Neural progenitor cell (in vitro differentiated cells): ENCODE measurements at regions not wholly inside any gene's neighbourhood (a gene's known extent, or its start where the extent isn't known, plus 50 kb on each side); places are given as distances from the start of the nearest gene placed in this dataset.

Experiments
- DNase-seq: peaks from one replicate; pipeline ENCODE4 v3.0.0-alpha.2; 2016; ENCODE audit warnings: low spot score
- H2AFZ ChIP-seq: fragments of 200-600 bp; sonication (generic); replicated peaks from 2 replicates; pipeline ENCODE4 v1.6.1; 2016; ENCODE audit warnings: antibody characterized with exemption
- H3F3A ChIP-seq: fragments of 200-600 bp; sonication (generic); 2 replicates; pipeline ENCODE4 v1.6.1; 2016; ENCODE audit warnings: antibody characterized with exemption, low read depth
- H3K27ac ChIP-seq: fragments of 200-600 bp; sonication (generic); 2 replicates; pipeline ENCODE4 v1.5.1; 2016; ENCODE audit warnings: mild to moderate bottlenecking
- H3K27me3 ChIP-seq: fragments of 200-600 bp; sonication (generic); 2 replicates; pipeline ENCODE4 v1.6.1; 2016; ENCODE audit warnings: mild to moderate bottlenecking, moderate library complexity
- H3K36me3 ChIP-seq: fragments of 200-600 bp; sonication (generic); 2 replicates; pipeline ENCODE4 v1.5.1; 2016
- H3K4me1 ChIP-seq: fragments of 200-600 bp; sonication (generic); 2 replicates; pipeline ENCODE4 v1.6.1; 2016; ENCODE audit warnings: mixed run types
- H3K4me2 ChIP-seq: fragments of 200-600 bp; sonication (generic); 2 replicates; pipeline ENCODE4 v1.6.1; 2016
- H3K4me3 ChIP-seq: fragments of 200-600 bp; sonication (generic); 2 replicates; pipeline ENCODE4 v1.5.1; 2016
- H3K79me2 ChIP-seq: fragments of 200-600 bp; sonication (generic); 2 replicates; pipeline ENCODE4 v1.6.1; 2016; ENCODE audit warnings: low read depth
- H3K9ac ChIP-seq: fragments of 200-600 bp; sonication (generic); 2 replicates; pipeline ENCODE4 v1.6.1; 2016
- H3K9me3 ChIP-seq: fragments of 200-600 bp; sonication (generic); 2 replicates; pipeline ENCODE4 v1.5.1; 2016; ENCODE audit warnings: low read depth
- H4K20me1 ChIP-seq: fragments of 200-600 bp; sonication (generic); 2 replicates; pipeline ENCODE4 v1.6.1; 2016; ENCODE audit warnings: low read depth
- H3K27ac Mint-ChIP-seq: 3 replicates; pipeline ENCODE4 v1.8.0; 2021; ENCODE audit warnings: mixed read lengths
- H3K27me3 Mint-ChIP-seq: 2 replicates; pipeline ENCODE4 v1.8.0; 2022; ENCODE audit warnings: low read depth, mild to moderate bottlenecking, inconsistent platforms, moderate library complexity, mixed read lengths; ENCODE audit not compliant: insufficient read depth
- H3K36me3 Mint-ChIP-seq: 3 replicates; pipeline ENCODE4 v1.8.0; 2021; ENCODE audit warnings: mixed read lengths
- H3K4me1 Mint-ChIP-seq: 3 replicates; pipeline ENCODE4 v1.8.0; 2021; ENCODE audit warnings: mixed read lengths
- H3K4me3 Mint-ChIP-seq: 3 replicates; pipeline ENCODE4 v1.8.0; 2021; ENCODE audit warnings: mild to moderate bottlenecking, moderate library complexity, mixed read lengths
- H3K9me3 Mint-ChIP-seq: 3 replicates; pipeline ENCODE4 v1.8.0; 2020; ENCODE audit warnings: mixed read lengths
- EZH2 ChIP-seq: fragments of 200-600 bp; sonication (generic); IDR thresholded peaks from 2 replicates; pipeline ENCODE4 v1.6.1; 2017; ENCODE audit warnings: antibody characterized with exemption, mild to moderate bottlenecking, moderate library complexity
- EZH2phosphoT487 ChIP-seq: fragments of 200-600 bp; sonication (generic); IDR thresholded peaks from 2 replicates; pipeline ENCODE4 v1.6.1; 2017; ENCODE audit warnings: antibody characterized with exemption
- TF ChIP-seq, protein P1 (sequence below): fragments of 200-600 bp; sonication (generic); IDR thresholded peaks from 2 replicates; pipeline ENCODE4 v1.5.1; 2017; ENCODE audit warnings: antibody characterized with exemption, mild to moderate bottlenecking

DNA sequence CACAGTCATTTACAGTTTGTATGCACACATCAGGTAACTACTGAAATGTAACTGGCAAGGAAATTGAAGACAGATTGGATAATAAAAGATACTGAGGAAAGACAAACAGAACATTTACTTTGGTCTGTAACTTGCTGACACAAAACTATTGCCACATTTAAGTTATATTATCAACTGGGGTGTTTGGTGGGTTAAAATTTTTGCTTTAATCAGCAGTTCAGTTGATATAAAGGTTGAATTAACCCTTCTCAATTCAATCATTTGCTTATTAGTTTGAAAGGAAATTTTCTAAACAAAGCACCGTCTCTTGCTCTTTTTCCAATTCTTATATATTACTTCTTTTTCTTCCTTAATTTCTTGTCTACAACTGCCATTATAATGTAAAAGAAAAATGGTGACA is 102.4 kb downstream of the TMEM26 start:
- H3K27ac Mint-ChIP-seq: no peak overlapping the region
- no peak overlapping the region for H3K4me3 Mint-ChIP-seq
- no peaks in the 10 kb centered on the region for H3K36me3 Mint-ChIP-seq
- H3K9me3 ChIP-seq: no peaks in the 10 kb centered on the region
- H3K27ac ChIP-seq: no peak overlapping the region
- H2AFZ ChIP-seq: no peak overlapping the region
- H3K9ac ChIP-seq: no peak overlapping the region
- H3K36me3 ChIP-seq: no peaks in the 10 kb centered on the region
- no peaks in the 10 kb centered on the region for H3F3A ChIP-seq
- no peaks in the 10 kb centered on the region for H3K4me1 ChIP-seq
- H3K27me3 Mint-ChIP-seq: peaks cover 2% of the 10 kb centered on the region
- H3K4me1 Mint-ChIP-seq: no peaks in the 10 kb centered on the region
- H3K4me3 ChIP-seq: no peak overlapping the region
- no peak for DNase-seq
- no peak overlapping the region for H3K4me2 ChIP-seq
- no peaks in the 10 kb centered on the region for H3K79me2 ChIP-seq
- H4K20me1 ChIP-seq: no peaks in the 10 kb centered on the region
- H3K9me3 Mint-ChIP-seq: no peaks in the 10 kb centered on the region
- H3K27me3 ChIP-seq: no peaks in the 10 kb centered on the region
- TF ChIP-seq, protein P1, sequence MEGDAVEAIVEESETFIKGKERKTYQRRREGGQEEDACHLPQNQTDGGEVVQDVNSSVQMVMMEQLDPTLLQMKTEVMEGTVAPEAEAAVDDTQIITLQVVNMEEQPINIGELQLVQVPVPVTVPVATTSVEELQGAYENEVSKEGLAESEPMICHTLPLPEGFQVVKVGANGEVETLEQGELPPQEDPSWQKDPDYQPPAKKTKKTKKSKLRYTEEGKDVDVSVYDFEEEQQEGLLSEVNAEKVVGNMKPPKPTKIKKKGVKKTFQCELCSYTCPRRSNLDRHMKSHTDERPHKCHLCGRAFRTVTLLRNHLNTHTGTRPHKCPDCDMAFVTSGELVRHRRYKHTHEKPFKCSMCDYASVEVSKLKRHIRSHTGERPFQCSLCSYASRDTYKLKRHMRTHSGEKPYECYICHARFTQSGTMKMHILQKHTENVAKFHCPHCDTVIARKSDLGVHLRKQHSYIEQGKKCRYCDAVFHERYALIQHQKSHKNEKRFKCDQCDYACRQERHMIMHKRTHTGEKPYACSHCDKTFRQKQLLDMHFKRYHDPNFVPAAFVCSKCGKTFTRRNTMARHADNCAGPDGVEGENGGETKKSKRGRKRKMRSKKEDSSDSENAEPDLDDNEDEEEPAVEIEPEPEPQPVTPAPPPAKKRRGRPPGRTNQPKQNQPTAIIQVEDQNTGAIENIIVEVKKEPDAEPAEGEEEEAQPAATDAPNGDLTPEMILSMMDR: no peak
- TF ChIP-seq EZH2 (no peak), EZH2phosphoT487 (no peak)

DNA sequence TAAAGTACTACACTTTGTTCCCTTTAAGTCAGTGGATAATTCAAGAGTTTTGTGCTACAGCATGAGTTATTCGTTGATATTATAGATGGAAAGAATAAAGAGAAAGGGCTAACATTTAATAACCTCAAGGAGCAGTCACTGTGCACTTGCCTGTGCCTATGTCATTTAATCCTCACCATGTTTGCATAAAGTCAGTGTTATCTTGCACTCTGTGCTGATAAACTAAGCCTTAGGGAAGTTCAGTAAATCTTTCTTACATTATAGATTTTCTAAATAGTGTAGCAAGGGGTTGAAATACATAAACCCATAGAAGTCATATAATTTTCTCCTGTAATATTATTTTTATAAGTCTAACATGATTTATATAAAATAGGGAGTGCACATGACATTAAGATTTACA is 103.1 kb downstream of the TMEM26 start:
- Histone ChIP-seq H3K36me3 (no peaks in the 10 kb centered on the region), H3F3A (no peaks in the 10 kb centered on the region), H3K9me3 (no peaks in the 10 kb centered on the region), H3K4me3 (no peak overlapping the region), H3K27ac (no peak overlapping the region), H3K9ac (no peak overlapping the region), H3K79me2 (no peaks in the 10 kb centered on the region), H3K27me3 (no peaks in the 10 kb centered on the region), H3K4me1 (no peaks in the 10 kb centered on the region), H2AFZ (no peak overlapping the region), H4K20me1 (no peaks in the 10 kb centered on the region), H3K4me2 (no peak overlapping the region)
- Mint-ChIP-seq H3K9me3 (no peaks in the 10 kb centered on the region), H3K36me3 (no peaks in the 10 kb centered on the region), H3K4me3 (no peak overlapping the region), H3K4me1 (no peaks in the 10 kb centered on the region), H3K27me3 (peaks cover 2% of the 10 kb centered on the region), H3K27ac (no peak overlapping the region)
- no peak for TF ChIP-seq EZH2phosphoT487
- DNase-seq: no peak

DNA sequence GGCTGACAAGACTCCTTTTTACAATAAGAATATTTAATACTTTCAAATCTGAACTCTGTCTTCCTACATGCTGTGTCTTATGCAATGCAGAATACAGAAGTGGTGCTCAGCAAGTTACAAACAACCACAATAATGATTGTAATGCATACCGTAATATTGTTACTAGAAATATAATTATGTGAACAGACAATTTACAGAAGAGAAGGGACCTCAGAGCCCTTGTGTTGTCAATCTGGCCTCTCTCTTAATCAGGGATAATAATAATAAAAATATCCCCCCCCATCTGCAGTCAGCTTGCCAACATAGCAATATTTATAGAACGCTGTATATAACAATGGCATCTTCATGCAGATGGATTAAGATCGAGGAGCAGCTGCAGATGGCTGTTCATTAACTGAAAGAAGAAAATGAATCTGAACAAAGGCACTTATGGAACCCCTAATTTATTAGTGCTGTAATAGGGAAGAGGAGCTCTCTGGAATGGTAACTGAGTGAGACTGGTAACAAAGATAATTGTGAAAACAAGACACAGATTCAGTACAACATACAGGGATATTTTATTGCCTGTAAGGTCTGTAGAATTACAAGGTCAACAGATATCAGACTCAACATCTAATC is 106.3 kb downstream of the TMEM26 start:
- Mint-ChIP-seq H3K4me1 (no peaks in the 10 kb centered on the region), H3K9me3 (no peaks in the 10 kb centered on the region), H3K4me3 (no peak overlapping the region), H3K27me3 (peaks cover 2% of the 10 kb centered on the region), H3K36me3 (no peaks in the 10 kb centered on the region), H3K27ac (no peak overlapping the region)
- no peaks in the 10 kb centered on the region for H3K4me1 ChIP-seq
- no peaks in the 10 kb centered on the region for H3K9me3 ChIP-seq
- no peak overlapping the region for H3K9ac ChIP-seq
- TF ChIP-seq EZH2: no peak
- H3K4me3 ChIP-seq: no peak overlapping the region
- no peak for DNase-seq
- H3F3A ChIP-seq: no peaks in the 10 kb centered on the region
- no peaks in the 10 kb centered on the region for H3K27me3 ChIP-seq
- no peak overlapping the region for H2AFZ ChIP-seq
- no peak overlapping the region for H3K27ac ChIP-seq
- no peaks in the 10 kb centered on the region for H3K36me3 ChIP-seq
- no peaks in the 10 kb centered on the region for H3K79me2 ChIP-seq
- H3K4me2 ChIP-seq: no peak overlapping the region
- H4K20me1 ChIP-seq: no peaks in the 10 kb centered on the region

DNA sequence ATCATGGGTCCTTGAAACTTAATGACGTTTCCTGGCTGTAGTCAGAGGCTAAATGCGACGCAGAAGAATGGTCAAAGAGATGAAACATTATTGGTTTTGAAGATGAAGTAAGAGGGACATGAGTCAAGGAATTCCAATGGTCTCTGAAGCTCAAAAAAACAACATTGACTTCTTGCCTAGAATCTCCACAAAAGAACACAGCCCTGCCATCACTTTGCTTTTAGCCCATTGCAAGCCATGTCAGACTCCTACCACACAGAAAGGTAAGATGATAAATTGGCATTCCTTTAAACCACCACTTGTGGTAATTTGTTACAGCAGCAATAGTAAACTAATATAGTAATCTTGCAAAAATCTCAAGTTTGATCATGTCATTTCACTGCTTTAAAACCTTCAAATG is 109.4 kb downstream of the TMEM26 start:
- Histone ChIP-seq H3K36me3 (no peaks in the 10 kb centered on the region), H3K79me2 (no peaks in the 10 kb centered on the region), H3F3A (no peaks in the 10 kb centered on the region), H2AFZ (no peak overlapping the region), H4K20me1 (no peaks in the 10 kb centered on the region), H3K4me3 (no peak overlapping the region), H3K27ac (no peak overlapping the region), H3K27me3 (no peaks in the 10 kb centered on the region), H3K4me2 (no peak overlapping the region), H3K9ac (no peak overlapping the region), H3K4me1 (no peaks in the 10 kb centered on the region), H3K9me3 (no peaks in the 10 kb centered on the region)
- TF ChIP-seq EZH2phosphoT487 (no peak), EZH2 (no peak)
- TF ChIP-seq, protein P1: no peak
- peaks cover 2% of the 10 kb centered on the region for H3K27me3 Mint-ChIP-seq
- no peak overlapping the region for H3K4me3 Mint-ChIP-seq
- no peak for DNase-seq
- no peaks in the 10 kb centered on the region for H3K4me1 Mint-ChIP-seq
- no peaks in the 10 kb centered on the region for H3K36me3 Mint-ChIP-seq
- no peak overlapping the region for H3K27ac Mint-ChIP-seq
- H3K9me3 Mint-ChIP-seq: no peaks in the 10 kb centered on the region
